WTC11 (cell line): ENCODE measurements at regions not wholly inside any gene's neighbourhood (a gene's known extent, or its start where the extent isn't known, plus 50 kb on each side); places are given as distances from the start of the nearest gene placed in this dataset.

ENCODE experiments used
- CTCF ChIP-seq: fragments of 200-600 bp; IDR thresholded peaks from 2 replicates; pipeline ENCODE4 v1.8.0; 2022; ENCODE audit warnings: antibody characterized with exemption
- E2F1 ChIP-seq: sonication (generic); formaldehyde crosslinking; IDR thresholded peaks from 2 replicates; pipeline ENCODE4 v1.8.0; 2022; ENCODE audit warnings: mild to moderate bottlenecking, missing genetic modification reagents
- FOXJ3 ChIP-seq: sonication (generic); formaldehyde crosslinking; IDR thresholded peaks from 2 replicates; pipeline ENCODE4 v1.9.0; 2021; ENCODE audit warnings: missing genetic modification reagents, mild to moderate bottlenecking, borderline replicate concordance
- IRF1 ChIP-seq: sonication (generic); formaldehyde crosslinking; IDR thresholded peaks from 2 replicates; pipeline ENCODE4 v1.8.0; 2023; ENCODE audit warnings: missing genetic modification reagents
- JUN ChIP-seq: sonication (generic); formaldehyde crosslinking; IDR thresholded peaks from 2 replicates; pipeline ENCODE4 v1.8.0; 2023; ENCODE audit warnings: mild to moderate bottlenecking, missing genetic modification reagents
- MAX ChIP-seq: sonication (generic); formaldehyde crosslinking; IDR thresholded peaks from 2 replicates; pipeline ENCODE4 v1.8.0; 2022; ENCODE audit warnings: mild to moderate bottlenecking, missing genetic modification reagents
- TCF7 ChIP-seq: sonication (generic); formaldehyde crosslinking; IDR thresholded peaks from 2 replicates; pipeline ENCODE4 v1.8.0; 2022; ENCODE audit warnings: mild to moderate bottlenecking, low read depth, missing genetic modification reagents, moderate library complexity
- TP53 ChIP-seq: sonication (generic); formaldehyde crosslinking; IDR thresholded peaks from 2 replicates; pipeline ENCODE4 v1.8.1; 2023; ENCODE audit warnings: mild to moderate bottlenecking, missing genetic modification reagents

- TF ChIP-seq CTCF (no peak), JUN (CRISPR knock-in tag) (no peak), MAX (CRISPR knock-in tag) (no peak), E2F1 (CRISPR knock-in tag) (no peak), IRF1 (CRISPR knock-in tag) (no peak), FOXJ3 (CRISPR knock-in tag) (no peak), TP53 (no peak), TCF7 (CRISPR knock-in tag) (no peak)
Observed at GRCh38 chr1:221306239-221306638, 427.0 kb downstream of the HLX start.
